Occipital lobe (tissue), 1 donor: ENCODE measurements at regions not wholly inside any gene's neighbourhood (a gene's known extent, or its start where the extent isn't known, plus 50 kb on each side); places are given as distances from the start of the nearest gene placed in this dataset.

Source experiments
- DNase-seq: peaks from one replicate; lab custom pipeline; 2025; lab: John Stamatoyannopoulos, UW

- no peak for DNase-seq
Measured at GRCh38 chr12:90003688-90004087, 295.1 kb upstream of the ATP2B1 start.

GRCh38 chr12:90000721-90001120 is 292.1 kb upstream of the ATP2B1 start:
- DNase-seq, result no peak

DNA sequence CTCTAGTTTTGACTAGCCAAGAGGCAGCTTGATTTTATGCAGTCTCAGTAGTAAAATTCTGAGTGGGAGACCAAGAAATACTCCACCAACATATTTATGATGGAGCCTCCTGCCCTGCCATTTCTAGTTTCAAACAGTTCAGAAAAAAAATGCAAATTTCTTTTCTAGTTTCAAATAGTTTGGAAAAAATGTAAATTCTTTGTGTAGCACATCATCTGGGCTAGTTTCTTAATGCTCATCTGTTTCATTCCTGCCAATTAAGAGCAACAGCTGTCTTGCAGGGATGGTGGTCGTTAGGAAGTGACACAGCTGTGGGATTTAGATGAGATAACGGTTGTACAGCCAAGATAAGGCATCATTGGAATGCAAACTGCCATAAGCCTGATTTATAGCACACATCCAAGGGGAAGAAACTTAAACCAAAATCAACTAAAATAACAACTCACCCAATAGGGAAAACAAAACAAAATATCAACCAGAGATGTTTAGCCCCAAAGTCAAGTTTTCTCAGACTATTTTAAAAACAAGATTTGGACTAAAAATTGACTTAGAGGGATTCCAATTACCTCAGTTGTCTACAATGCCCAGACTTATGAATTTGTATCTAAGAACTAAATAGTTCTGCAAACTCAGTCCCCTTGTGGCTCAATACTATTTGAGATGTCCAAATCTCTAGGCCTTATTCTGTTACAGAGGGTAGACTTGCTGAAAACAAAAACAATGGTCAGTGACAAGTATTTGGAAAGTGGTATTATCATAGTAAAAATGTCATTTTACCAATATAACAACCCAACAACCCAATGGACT is 291.3 kb upstream of the ATP2B1 start:
- no peak for DNase-seq

GRCh38 chr12:89995870-89996269 is 287.2 kb upstream of the ATP2B1 start:
- DNase-seq, result peak; percentile 24

- DNase-seq, result no peak
Measured at GRCh38 chr12:89994911-89995310, 286.3 kb upstream of the ATP2B1 start.

- DNase-seq, result no peak
Measured at GRCh38 chr12:89993632-89994031, 285.0 kb upstream of the ATP2B1 start.

DNA sequence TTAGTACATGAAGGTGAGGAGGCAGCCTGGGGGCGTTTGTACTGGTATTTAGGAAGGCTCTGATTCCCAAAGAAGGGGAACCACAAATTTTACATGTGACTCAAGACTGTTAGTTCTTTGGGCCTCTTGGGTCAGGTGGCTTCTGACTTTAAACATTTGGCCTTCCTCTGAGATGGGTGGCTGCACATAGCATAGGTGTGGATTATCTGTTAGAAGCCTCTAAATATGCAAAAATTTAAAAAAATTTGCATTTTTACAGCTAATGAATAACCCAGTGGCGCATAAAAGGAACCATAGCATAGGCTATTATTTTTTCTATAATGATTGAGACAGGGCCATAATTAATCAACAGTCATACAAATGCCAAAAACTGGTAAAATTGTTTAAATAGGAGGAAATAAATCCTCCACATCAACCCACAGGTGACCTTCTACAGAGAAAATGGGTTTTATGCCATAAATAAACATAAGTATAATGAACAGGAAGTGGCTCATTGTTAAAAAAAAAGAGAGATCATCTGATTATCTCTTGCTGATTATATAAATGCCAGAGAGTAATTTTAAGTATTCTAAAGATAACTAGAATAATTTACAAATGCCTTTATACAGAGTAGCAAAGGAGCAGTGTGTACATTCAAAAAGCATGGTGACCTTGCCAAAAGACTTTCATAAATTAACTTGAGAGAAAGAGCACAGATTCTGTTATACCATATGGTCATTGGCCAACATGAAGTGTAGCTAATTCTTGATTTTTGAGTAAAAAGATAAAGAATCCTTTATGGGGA is 284.2 kb upstream of the ATP2B1 start:
- no peak for DNase-seq

- no peak for DNase-seq
Measured at GRCh38 chr12:89991807-89992590, 283.4 kb upstream of the ATP2B1 start.

- DNase-seq, result no peak
Measured at GRCh38 chr12:89988188-89988915, 279.7 kb upstream of the ATP2B1 start.

- DNase-seq, result no peak
Measured at GRCh38 chr12:89985935-89986334, 277.3 kb upstream of the ATP2B1 start.

DNA sequence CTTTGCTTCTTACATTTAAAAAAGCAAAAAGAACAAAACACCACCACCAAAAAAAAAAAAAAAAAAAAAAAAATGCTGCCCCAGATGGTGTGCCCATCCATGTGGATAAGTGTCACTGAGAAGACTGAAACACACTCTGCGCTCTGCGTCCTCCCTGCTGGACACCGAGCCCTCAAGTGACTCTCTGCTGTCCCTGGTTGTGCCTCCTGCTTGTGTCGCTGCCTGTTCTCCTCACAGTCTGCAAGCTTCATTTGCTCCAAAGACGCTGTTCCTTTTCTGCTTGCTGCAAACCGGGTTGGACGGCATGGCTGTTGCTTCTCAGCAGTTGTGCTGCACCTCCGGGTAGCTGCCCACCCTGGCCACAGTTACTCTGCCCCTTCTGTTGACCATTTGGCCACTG is 276.2 kb upstream of the ATP2B1 start:
- no peak for DNase-seq

DNA sequence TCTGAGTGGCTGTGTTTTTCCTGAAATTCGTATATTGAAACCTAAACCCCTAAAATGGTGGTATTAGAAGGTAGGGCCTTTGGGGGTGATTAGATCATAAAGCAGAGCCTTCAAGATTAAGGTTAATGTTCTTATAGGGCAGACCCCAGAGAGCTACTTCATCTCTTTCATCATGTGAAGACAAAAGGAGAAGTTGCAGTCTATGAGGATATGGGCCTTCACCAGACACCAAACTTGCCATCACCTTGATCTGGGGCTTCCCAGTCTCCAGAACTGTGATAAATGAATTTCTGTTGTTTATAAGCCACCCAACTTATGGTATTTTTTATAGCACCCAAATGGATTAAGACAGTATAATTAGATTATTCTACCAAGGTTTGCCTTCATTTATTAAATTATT is 275.0 kb upstream of the ATP2B1 start:
- DNase-seq, result no peak

DNA sequence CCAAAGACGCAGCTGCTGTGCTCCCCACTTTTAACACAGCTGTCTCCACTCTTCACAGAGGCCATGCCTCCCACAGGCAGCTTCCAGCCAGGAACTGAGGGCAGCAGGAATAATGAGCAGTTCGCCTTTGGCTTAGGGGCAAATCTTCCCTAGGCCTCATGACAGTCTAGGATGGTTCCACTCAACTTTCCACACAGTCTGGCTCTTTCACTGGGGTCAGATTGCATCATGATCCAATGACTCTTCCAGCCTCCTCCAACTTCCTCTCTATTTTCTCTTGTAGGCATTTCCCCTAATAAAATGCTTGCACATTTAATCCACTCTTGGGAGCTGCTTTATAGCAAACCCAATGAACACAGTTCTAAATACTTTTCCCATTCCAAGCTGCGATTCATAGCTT is 271.6 kb upstream of the ATP2B1 start:
- DNase-seq, result no peak

- DNase-seq, result no peak
Measured at GRCh38 chr12:89977405-89978085, 268.9 kb upstream of the ATP2B1 start.

GRCh38 chr12:89976866-89977265 is 268.2 kb upstream of the ATP2B1 start:
- no peak for DNase-seq

DNA sequence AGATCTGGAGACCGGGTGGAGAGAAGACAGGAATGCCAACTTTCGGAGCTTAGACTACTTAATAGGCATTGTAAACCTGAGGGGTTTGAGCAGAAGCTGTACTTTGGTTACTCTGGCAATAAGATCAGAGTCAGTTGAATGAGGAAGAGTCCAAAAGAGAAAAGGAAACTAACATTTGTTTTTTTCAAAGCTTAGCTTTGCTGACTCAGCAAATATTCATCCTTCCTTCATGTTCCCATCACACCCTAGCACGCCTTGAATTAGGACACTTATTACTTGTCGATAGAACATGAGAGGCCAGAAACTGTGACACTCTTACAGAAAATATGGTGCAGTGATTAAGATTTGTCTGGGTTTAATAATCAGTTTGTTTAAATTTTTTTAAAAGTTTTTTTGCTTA is 266.9 kb upstream of the ATP2B1 start:
- DNase-seq, result no peak

GRCh38 chr12:89971880-89972279 is 263.2 kb upstream of the ATP2B1 start:
- no peak for DNase-seq

DNA sequence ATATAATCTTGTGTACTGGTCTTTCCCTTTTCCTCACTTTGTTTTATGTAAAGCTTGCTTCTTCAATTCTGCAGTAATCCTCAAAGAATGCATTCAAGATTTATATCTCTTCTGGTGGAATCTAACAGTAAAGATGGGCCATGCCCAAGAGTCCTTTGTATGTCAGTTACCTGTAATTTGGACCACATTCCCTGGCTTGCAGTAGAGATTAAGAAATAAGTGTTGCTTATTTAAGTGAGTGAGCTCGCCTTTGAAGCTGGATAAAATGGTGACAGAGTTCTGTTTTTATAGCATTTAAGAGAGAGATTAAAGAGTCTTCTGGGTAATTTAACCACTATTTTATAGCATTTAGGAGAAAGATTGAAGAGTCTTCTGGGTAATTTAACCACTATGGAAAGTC is 262.1 kb upstream of the ATP2B1 start:
- no peak for DNase-seq

- no peak for DNase-seq
Measured at GRCh38 chr12:89969093-89969492, 260.5 kb upstream of the ATP2B1 start.

- DNase-seq, result no peak
Measured at GRCh38 chr12:89968151-89968700, 259.6 kb upstream of the ATP2B1 start.
